ENCODE measurements at regions not wholly inside any gene's neighbourhood (a gene's known extent, or its start where the extent isn't known, plus 50 kb on each side); places are given as distances from the start of the nearest gene placed in this dataset.
"Not testable (repeated sequence)": the region's sequence is repeated elsewhere in the genome, so short reads cannot be mapped to it uniquely, and the experiment has no call there.

DNA sequence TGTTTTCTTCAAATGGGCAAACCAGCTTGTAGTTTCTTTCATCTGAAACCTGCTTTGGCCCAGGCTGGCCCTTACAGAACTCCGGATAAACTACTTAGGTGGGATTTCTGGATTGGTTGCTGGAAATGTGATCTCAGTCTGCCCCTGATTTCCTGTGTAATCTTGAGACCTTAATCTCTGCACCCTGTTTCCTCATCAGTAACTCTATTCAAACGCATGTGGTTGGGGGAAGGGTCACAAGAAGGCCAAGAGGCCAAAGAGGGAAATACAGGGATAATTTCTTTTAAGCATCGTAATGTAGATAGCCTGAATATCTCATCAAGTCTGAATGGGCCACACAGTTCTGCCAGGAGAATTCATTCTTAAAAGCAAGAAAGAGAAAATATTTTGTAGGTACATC, 483.6 kb downstream of the LTN1 start:
- DNase-seq, result no peak

DNA sequence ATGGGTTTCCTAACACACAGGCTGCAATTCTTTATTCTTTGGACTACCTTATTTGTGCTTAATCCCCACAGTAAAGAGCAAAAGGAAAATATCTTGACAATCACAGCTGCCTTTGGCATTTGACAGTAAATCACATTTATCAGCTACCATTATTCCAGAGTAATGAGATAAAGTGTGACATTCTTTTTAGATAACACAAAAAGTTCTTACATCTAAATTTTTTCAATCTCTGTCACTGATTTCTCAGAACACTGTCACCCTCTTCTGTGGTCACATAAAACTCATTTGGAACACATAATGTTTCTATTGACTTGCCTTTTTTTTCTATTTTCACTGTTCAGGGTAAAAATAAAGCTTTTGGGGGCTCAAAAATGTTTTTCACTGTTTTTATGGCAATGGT, 484.6 kb downstream of the LTN1 start:
- no peak for DNase-seq

DNA sequence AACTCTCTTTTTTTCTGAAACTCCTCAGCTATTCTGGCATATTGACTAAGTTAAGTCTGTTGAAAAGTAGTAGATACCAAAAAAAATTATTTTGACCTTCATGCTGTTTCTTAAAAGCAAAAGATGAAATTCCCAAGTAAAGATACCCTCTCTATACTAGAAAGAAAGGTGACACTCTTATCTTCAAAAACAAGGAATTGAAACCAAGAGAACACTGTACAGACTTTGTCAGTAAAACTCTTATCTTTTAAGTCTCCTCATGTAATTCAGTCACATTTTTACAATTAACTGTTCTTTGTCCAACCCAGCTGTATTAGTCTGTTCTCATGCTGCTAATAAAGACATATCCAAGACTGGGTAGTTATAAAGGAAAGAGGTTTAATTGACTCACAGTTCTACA, 496.2 kb downstream of the LTN1 start:
- DNase-seq, result no peak

DNA sequence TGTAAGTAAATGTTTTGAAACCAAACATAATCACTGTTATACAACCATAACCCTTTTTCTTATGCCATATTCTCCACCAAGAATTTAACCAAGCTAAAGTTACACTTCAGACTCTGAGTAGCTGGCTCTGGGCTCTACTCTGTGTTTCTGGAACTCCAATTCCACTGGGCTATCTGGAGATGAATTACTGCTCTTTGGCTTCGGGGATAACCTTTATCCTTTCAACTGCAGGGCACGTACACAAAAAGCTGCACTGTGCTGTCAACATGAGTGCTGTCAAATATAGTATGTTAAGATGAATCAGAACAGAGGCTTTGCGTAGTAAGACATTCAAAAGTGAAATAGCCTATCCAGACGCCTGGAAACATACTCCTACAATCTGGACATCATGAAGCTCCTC, 500.6 kb downstream of the LTN1 start:
- DNase-seq, result no peak

DNA sequence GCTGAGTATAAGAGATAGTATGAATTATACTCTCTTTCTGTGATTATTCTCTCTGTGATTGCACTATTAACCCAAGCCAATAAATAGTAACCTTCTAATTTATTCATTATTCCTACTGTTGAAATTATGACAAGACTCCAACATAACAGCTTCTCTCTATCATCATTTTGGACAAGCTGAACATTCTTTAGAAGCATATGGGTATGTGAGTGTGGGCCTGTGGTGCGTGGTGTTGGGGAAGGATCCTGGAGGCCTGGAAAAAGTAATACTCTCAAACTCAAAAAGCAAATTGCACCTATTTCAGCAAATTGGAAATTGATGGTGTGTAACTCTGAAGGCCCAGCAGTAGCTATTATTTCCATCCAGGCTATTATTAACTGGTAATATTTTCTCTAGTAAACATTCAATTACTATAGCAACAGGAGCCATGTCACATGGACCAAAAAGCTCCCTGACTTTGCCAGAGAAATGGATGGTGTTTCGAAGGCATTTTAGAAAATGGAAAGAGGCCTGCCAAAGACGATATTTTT, 502.8 kb downstream of the LTN1 start:
- DNase-seq, result no peak

DNA sequence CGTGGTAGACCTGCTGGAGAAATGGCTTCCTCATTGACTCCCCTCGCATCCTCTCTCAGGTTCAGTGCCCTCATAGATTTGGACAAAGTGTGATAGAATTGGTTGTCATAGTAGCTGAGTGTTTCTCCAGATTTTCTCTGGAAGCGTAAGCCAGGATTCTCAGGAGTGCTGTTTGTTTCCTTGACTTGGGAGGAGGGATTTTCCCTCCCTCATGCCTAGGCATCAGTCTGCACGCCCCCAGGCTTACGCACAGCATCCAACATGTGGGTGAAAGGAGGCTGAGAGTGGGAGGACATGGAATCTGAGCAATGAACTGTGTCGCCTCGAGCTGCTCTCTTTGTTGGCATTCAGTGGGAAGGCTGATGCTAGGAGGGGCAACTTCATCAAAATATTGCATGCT, 503.5 kb downstream of the LTN1 start:
- DNase-seq, result no peak

DNA sequence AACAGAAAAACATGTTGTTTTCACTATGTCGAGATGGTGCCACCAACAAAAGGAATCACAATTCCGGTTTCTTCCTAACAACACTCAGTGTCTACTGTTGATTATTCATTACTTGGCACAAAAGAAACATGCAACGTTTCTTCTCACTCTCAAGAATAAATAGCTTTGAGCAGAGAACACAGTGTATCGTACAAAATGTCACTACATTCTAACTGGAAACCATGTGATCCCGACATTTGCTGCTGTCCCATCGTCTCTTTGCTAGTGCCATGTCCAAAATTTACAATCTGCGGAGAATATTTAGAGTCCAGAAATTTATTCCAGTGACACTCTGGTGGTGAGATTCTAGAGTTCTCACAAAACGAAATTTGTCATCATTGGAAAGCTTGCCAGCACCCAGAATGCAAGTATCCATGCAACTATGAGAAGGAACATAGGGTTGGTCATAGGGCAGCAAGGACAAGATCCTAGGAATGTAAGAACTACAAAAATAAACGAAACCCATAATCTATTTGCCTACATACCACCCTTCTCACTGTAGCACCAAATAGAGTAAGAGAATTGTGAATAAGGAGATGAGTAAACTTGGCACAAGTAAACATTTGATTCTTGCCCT, 505.1 kb downstream of the LTN1 start:
- DNase-seq, result no peak

DNA sequence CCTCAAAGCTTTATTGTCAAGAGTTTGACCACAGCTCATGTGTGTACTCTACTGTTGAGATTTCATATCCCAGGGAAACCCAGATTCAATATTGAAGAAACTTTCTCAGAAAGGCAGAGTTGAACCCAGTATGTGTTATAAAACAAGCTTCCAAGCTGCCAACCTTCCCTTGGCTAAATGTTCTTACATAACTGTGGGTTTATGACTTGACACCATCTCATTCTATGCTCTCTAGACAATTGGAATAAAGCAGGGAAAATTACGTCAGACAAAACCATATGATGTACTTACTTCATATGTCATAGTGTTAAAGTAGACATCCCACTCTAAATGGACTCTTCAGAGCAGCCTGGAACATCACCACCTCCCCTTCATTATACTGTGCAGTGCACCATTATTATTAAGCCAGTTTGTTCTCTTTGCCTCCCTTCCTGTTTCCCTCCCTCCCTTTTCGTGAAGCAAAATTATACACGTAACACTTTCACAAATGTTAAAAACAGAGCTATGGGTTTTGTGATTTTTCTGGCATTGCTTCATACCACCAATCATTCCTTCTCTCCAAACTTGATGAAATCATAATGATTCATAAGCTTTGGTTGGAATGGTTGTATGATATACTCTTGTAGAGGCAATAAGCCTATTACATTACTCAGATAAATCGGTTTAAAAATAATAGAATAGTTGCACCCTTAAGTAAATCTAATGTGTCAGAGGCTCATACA, 507.2 kb downstream of the LTN1 start:
- DNase-seq, result no peak

DNA sequence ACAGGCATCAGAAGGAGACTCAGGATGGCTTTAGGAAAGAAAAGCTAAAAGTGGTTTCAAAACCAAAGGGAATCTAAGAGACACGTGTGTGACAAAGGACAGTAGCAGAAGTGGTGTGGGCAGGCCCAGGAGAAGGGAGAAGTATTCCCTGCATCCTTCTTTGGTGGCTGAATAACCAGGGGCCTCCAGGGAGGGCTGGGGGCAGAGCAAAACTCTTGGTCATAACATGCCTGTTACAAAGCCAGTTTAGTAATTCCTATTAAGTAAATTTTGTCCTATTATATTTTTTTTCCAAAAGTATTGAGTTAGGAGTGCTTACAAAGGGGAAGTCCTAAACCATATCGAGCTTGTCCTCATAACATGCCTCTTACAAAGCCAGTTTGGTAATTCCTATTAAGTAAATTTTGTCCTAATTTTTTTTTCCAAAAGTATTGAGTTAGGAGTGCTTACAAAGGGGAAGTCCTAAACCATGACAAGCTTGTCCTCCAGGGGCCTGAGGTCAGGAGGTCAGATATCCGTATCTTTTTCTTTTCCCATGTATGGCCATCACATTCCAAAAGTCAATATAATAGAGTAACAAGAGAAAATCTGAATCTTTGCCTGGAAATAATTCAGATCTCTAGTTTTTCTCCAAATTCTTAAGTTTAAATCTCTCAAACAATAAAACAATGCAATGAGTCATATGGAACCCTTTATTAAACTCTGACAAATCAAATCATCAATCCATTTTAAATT, 509.2 kb downstream of the LTN1 start:
- no peak for DNase-seq

DNA sequence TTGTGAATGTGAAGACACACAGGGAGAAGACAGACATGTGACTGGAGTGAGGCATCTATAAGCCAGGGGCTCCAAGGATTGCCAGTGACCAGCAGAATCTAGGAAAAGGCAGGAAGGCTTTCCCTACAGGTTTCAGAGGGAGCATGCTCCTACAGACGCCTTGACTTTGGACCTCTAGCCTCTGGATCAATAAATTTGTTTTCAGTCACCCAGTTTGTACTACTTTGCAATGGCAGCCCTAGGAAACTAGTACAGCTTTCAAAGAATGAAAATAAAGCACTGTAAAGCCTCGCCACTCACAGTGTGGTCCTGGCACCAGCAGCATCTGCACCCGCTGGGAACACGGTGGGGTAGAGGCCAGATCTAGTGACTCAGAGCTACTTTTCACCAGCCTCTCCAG, 510.0 kb downstream of the LTN1 start:
- no peak for DNase-seq

DNA sequence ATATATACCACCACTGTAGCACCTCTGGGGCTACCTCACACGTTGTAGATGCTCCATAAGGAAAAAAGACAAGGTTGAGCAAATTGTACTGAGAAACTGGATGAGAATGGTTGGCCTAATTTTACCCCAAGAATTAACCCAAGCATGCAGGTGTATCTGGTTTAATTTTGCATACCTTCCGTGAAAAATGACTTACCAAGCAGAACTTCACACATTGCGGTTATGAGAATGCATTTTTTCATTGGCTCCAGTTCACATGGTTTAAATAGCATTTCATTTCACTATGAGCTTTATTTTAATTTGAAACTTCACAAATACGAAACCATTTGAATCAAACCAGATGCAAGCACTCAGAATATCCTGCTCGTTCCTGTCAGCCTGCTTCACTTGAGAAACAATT, 512.2 kb downstream of the LTN1 start:
- DNase-seq, result no peak

DNA sequence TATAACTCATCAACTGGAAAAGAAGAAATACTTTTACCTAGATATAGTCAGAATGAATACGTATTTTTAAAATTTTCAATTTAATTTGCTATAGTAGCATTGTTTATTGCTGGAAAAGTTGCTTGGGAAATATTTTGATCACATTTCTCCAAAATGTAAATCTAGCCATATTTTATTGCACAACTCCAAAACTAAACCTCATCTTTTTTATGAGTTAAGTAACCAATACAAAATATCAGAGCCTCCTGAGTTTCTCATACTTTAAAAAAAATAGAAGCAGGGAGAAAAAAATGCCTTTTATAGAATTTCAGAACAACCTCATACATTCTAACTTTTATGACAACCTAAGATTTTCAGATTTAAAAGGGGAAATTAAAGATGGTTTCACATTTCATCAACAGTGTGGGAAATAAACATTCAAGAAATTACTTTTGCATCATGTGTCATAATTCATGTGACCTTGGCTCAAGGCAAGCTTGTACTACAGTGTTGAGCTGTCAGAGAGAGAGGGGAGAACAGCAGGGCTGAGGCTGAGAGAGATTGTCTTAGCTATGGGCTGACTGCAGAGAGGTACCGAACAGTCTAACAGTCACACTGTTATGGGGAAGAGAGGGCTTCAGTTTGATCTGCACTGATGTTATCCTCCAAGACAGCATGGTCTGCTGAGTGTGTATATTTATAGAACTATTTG, 519.0 kb downstream of the LTN1 start:
- DNase-seq, result no peak

DNA sequence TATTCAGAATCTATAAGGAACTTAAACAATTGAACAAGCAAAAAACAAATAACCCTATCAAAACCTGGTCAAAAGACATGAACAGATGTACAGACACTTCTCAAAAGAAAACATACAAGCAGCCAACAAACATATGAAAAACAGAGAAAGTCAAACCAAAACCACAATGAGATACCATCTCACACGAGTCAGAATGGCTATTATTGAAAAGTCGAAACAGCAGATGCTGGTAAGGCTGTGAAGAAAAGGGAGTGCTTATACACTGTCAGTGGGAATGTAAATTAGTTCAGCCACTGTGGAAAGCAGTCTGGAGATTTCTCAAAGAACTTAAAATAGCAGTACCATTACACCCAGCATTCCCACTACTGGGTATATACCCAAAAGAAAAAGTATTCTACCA, 520.1 kb downstream of the LTN1 start:
- DNase-seq, result not testable (repeated sequence)

DNA sequence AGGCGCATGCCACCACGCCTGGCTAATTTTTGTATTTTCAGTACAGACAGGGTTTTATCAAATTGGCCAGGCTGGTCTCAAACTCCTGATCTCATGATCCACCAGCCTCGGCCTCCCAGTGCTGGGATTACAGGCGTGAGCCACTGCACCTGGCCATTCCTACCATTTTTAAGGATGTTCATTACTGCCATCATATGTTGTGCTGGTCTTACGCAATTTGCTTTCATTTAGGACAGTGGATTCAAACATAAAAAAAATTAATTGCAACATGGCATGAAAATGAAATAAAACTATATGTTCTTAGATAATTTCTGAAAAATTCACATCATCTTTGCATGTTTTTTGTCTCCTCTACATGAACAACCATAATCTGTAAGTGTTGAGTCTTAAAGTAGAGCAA, 527.7 kb downstream of the LTN1 start:
- DNase-seq, result no peak

DNA sequence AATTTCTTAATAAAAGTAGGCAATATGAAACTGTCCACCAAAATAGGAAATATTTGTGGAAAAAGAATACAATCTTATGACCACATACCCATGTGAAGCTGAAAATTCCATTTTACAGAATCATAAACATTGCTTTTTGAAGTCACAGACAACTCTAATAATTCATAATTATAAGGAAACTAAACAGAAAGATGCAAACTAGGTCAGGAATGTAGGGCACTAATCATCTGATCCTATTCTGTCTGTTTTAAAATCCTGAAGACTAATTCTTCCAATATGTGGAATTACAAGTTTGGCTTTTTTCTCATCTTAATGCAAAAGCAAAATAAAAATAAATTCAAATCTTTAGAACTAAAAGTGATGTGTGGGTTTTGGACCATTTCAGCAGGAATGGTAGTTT, 528.6 kb downstream of the LTN1 start:
- DNase-seq, result no peak

DNA sequence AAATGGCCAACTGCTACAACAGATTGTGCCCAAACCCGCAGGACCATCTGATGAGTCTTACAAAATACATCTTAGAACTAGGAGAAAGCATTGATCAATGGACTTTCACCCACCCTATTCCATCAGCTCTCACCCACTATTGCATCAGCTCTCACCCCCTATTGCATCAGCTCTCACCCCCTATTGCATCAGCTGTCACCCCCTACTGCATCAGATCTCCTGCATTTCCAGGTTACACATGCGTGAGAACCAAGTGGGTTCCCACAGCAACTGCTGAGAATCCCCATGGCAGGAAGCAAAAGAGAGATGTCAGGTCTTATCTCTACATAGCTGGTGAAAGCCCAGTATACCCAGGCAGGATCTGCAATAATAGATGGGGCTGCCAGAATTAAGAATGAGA, 533.5 kb downstream of the LTN1 start:
- no peak for DNase-seq

DNA sequence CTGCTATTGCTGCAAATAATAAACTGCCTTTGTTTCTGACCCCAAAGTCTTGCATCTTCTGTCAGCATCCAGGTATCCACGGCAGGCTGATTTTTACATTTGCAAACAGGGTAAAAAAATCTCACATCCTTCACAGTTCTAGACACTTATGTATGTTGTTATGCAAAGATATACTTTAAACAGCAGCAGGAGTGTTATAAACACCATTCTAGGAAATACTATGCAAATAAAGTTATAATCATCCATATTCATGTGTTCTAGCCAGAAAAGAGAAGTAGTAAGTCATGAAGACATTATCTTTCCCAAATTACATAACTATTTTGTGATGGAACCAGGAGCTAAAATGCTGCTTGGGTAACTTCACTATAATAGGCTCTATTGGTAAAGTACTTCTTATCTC, 534.2 kb downstream of the LTN1 start:
- DNase-seq, result no peak

DNA sequence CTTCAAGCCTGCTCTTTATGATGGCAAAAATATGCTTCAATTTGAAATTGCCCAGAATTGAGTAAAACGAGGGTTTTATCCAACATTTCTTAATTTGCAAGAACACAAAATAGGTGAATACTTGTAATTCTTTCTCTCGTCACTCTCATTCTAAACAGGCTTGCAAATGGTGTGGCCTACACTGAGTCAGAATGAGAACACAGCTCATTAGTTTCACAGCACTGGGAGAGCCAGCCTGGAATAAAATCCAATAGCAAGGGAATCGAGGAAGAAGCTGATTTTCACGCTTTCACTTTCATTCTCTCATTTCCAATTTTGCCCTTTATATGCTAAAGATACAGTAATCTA, 537.5 kb downstream of the LTN1 start:
- DNase-seq, result no peak

DNA sequence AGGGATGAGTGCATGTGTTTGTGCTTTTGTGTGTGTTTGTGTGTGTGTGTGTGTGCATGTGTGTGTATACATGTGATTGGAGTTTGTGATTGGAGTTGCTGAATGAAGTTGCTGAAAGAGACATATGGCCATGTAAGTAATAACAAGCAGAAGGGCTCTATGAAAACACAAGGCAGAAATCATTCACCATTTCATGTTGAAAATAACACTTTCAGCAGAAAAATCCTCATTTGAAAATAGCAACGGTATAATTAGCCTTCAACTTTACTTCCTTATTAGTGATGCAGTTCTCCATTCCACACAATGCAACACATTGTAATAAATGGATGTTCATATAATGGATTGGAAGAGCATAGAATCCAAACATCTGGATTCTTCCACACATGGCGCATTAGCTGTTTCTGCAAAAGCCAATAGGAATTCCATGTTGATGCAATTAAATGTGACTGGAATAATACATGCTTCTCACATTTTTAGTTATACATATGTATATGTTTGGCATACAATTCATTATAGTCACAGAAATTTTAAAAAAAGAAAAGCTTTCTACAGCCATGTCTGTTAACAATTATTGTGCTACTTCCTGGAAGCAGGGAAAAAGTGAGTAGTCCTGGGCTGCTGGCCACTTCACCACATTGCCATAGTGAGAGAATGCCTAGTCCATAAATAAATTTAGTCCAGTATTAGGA, 538.0 kb downstream of the LTN1 start:
- DNase-seq, result no peak

DNA sequence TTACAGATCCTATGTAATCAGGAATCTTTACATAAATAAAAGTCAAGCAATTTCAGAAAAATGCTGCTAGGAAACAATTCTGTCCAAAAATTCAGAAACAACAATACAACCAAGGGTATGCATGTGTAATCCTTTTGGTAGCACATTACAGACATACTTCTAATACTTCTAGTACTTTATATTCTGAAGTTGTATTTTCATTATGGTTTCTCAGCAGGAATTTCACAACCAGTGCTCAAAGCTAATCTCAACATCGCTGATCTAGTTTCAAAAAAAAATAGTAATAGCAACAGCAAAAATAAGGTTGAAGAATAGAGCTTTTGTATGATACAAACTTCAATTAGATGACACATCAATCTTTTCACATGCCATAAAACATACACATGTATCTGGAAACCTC, 545.2 kb downstream of the LTN1 start:
- DNase-seq, result no peak

DNA sequence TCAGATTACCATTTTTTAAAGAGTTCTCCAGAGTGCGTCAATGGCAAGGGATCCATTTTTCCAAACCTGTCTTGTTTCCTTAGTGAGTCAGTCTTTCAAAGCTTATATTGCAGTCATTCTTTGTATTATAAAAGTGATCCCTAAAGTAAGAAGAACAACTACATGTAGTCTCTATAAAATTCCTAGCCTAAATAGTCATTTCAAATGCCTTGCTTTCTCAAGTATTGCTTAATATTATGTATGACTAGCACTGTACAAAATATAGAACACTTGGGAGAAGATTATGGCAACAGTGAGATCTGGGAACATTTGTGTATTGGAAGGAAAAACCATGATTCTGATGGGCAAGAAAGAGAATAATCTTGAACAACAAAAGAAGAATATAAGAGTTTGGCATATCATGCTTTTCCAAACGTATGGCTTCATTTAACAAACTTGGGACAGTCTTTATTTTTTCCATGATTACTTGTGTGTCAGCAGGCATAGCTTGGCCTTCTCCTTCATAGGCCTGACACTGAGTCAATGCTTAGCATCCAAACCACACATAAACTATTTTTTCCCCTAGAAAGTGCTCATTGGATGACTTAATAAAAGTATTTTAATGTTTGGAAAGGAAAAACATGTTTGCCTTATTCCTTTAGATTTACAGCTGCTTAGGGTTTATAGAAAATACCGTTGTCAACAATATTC, 547.4 kb downstream of the LTN1 start:
- no peak for DNase-seq

DNA sequence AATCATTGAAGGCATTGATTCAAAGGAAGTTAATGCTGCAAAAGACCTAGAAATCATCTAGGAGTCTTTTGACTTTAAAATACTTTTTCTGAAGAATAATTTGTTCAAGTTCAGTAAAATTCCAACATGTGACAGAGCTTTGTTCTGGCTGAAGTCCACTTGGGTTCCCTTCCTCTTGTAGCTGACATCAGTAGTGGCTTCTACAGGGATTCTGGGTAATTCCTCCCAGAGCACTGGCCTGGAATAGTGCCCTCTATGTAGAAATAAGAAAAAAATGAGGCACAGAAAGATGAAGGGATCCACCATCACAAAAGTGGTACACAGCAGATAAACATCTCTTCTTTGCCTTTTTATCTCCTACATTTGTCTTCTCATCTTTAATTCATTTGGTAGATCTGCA, 548.1 kb downstream of the LTN1 start:
- no peak for DNase-seq

Measured in activated effector memory CD4-positive, alpha-beta T cell treated with anti-CD3 and anti-CD28 coated beads, Interleukin-2, amount 50 U/mL, for 16 hours (primary cell).